PC-3 (cell line): ENCODE measurements at regions not wholly inside any gene's neighbourhood (a gene's known extent, or its start where the extent isn't known, plus 50 kb on each side); places are given as distances from the start of the nearest gene placed in this dataset.

Source experiments
- EZH2 ChIP-seq: fragments of 300-600 bp; sonication (generic); IDR thresholded peaks from one replicate; pipeline ENCODE4 v1.6.1; 2017; ENCODE audit warnings: antibody characterized with exemption, mild to moderate bottlenecking, low read length; ENCODE audit not compliant: unreplicated experiment
- EZH2phosphoT487 ChIP-seq: fragments of 300-600 bp; sonication (generic); IDR thresholded peaks from 2 replicates; pipeline ENCODE4 v1.6.1; 2018; ENCODE audit warnings: mild to moderate bottlenecking, antibody characterized with exemption, low read length, borderline replicate concordance
- TF ChIP-seq, protein P1 (sequence below): fragments of 300-600 bp; sonication (generic); conservative IDR thresholded peaks from 2 replicates; pipeline ENCODE4 v1.5.1; 2017; ENCODE audit warnings: antibody characterized with exemption, low read depth, mild to moderate bottlenecking, low read length

DNA sequence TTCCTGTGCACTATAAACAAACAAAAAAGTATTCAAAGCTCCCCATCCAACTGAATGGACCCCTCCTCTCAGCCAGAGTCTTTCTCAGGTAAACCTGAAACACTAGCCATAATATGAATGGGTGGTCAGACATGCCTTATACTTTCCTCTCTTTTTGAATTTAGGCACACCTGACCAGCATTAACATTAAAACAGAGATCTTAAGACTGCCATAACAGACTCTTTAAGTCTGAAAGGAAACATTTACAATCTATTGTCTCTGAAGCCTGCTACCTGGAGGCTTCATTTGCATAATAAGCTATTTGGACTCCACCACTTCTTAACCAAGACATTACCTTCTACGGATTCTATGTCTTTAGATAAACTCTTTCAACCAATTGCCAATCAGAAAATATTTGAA is 56.9 kb upstream of the SPIN4 start:
- TF ChIP-seq, protein P1, sequence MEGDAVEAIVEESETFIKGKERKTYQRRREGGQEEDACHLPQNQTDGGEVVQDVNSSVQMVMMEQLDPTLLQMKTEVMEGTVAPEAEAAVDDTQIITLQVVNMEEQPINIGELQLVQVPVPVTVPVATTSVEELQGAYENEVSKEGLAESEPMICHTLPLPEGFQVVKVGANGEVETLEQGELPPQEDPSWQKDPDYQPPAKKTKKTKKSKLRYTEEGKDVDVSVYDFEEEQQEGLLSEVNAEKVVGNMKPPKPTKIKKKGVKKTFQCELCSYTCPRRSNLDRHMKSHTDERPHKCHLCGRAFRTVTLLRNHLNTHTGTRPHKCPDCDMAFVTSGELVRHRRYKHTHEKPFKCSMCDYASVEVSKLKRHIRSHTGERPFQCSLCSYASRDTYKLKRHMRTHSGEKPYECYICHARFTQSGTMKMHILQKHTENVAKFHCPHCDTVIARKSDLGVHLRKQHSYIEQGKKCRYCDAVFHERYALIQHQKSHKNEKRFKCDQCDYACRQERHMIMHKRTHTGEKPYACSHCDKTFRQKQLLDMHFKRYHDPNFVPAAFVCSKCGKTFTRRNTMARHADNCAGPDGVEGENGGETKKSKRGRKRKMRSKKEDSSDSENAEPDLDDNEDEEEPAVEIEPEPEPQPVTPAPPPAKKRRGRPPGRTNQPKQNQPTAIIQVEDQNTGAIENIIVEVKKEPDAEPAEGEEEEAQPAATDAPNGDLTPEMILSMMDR: no peak
- TF ChIP-seq EZH2phosphoT487 (no peak), EZH2 (no peak)
